Gastrocnemius medialis (tissue), 4 donors: ENCODE measurements at regions not wholly inside any gene's neighbourhood (a gene's known extent, or its start where the extent isn't known, plus 50 kb on each side); places are given as distances from the start of the nearest gene placed in this dataset.

Experiments used
- CTCF ChIP-seq, 5 experiments: fragments of 450-650 bp in 3 of 5; fragments of 200-600 bp in 2 of 5; sonication (generic) in 2 of 5; IDR thresholded peaks in 4 of 5; conservative IDR thresholded peaks in 1 of 5; 1 replicate in 4 of 5; 2 replicates in 1 of 5; pipeline ENCODE4 v1.5.1; 2016 to 2019; ENCODE audit warnings: antibody characterized with exemption in 5 of 5, mild to moderate bottlenecking in 3 of 5, moderate library complexity in 3 of 5
- POLR2A ChIP-seq, 2 donors: fragments of 450-650 bp; IDR thresholded peaks; one replicate each; pipeline ENCODE4 v1.6.1; 2017; ENCODE audit warnings: antibody characterized with exemption in 2 of 2, mild to moderate bottlenecking in 2 of 2, moderate library complexity in 2 of 2

- TF ChIP-seq CTCF (IDR thresholded peaks at IDR 0.05 in 4 of 5, conservative IDR thresholded peaks at IDR 0.05 in 1 of 5) (no peak), POLR2A (IDR thresholded peaks at IDR 0.05) (no peak)
These were observed 1265.4 kb upstream of the ADGRB3 start for GRCh38 chr6:67369679-67370078.
